Skin epidermis (tissue), 12 donors: ENCODE measurements at regions not wholly inside any gene's neighbourhood (a gene's known extent, or its start where the extent isn't known, plus 50 kb on each side); places are given as distances from the start of the nearest gene placed in this dataset.

Source experiments
- H3K27ac ChIP-seq, 21 experiments: fragments of 200-600 bp; sonication (generic) in 11 of 21; one replicate each; pipeline ENCODE4 v1.5.0; 2020; ENCODE audit warnings: mild to moderate bottlenecking in 3 of 21, inconsistent platforms in 2 of 21, moderate library complexity in 2 of 21
- H3K4me3 ChIP-seq, 7 experiments: fragments of 200-600 bp; sonication (generic) in 2 of 7; one replicate each; pipeline ENCODE4 v1.5.0; 2020; ENCODE audit warnings: inconsistent platforms in 2 of 7, mild to moderate bottlenecking in 2 of 7, moderate library complexity in 1 of 7

DNA sequence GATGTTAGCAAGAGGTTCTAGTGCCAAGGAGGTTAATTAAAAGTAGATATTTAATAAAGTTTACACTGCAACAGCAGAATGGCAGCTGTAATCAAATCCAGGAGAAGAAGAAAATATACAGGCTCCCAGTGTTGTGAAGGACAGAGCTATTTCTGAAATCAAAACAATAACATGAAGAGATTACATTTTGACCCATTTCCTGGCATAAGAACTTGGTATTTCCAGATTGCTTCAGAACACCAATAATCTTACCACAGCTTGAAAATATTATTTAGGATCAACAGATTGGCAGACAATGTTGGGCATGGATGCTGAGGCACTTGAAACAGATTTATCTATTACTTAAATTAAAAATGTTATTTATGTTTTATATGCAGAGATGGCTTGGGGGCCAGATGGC is 692.5 kb downstream of the KCNA4 start:
- H3K27ac ChIP-seq, result no peak overlapping the region

DNA sequence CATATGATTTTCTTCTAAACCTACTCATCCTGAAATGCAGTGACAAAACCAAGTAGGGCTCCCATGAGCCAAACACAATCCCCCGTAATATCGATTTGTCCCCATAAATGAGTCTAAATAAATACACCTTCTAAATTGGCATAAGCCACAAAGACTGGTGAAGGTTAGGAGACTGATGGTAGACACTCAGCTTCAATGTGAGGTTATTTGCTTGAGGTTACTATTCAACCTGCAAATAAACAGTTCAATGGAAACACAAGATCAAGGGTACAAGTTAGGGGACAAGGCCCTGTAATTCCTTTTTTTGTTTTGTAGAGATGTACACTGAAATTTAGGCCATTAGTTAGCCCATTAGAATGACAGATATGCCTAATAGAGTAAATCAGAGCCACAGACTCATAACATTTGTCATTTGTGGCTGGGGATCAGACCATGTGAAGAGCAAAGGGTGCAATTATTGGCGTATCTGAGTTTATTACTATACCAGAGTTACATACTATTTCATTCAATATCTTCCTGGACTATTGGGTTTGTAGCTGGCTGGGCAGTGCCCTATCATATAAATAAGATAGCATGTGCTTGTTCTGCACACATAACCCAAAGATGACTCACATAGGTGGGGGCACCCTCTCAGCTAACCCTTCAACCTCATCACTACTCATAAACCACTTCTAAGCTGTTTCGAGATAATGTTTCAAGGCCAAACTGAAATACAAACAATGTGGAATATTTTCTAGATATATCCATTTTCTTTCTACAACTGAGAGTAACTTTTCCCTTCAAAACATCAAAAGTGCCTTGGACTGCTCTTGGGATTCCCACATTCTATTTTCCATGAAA is 695.3 kb downstream of the KCNA4 start:
- no peak overlapping the region for H3K4me3 ChIP-seq
- no peak overlapping the region for H3K27ac ChIP-seq

More for the DNA sequence above, 692.5 kb downstream of the KCNA4 start:
- no peak overlapping the region for H3K4me3 ChIP-seq

DNA sequence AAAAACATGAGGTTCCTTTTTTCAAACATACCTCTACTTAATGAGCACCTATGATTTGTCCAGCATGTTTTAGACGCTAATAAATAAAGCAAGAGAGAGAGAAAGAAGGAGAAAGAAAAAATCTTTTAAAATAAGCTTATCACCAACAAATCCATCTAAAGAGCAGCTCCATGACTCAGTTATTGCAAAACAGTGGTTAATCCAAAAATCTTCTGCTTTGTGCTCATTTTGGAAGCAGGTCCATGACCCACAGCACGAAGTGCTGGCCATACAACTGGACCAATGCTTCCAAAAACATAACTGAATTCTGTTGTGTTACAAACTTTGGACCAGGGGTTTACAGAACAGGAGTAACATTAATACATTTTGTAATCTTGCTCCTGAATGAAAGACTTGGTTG is 696.6 kb downstream of the KCNA4 start:
- H3K4me3 ChIP-seq, result no peak overlapping the region
- H3K27ac ChIP-seq, result no peak overlapping the region

DNA sequence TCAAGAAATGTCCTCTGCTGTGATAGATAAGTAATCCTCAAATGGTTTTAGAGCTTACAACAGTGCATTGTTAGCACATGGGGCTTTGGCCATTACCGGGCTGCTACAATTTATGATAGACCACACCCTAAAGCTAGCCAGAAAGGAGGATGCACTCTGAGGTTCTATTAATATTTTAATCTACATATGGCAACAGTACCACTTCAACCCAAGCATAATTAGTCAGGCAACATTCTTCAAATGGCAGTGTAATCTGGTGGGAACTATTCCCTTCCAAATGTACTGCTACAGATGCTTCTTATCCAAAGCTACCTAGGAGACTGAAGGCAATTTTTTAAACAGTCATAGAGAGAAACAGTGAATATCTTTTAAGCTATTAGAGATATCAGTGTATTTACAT is 697.6 kb downstream of the KCNA4 start:
- no peak overlapping the region for H3K27ac ChIP-seq
- H3K4me3 ChIP-seq, result no peak overlapping the region

DNA sequence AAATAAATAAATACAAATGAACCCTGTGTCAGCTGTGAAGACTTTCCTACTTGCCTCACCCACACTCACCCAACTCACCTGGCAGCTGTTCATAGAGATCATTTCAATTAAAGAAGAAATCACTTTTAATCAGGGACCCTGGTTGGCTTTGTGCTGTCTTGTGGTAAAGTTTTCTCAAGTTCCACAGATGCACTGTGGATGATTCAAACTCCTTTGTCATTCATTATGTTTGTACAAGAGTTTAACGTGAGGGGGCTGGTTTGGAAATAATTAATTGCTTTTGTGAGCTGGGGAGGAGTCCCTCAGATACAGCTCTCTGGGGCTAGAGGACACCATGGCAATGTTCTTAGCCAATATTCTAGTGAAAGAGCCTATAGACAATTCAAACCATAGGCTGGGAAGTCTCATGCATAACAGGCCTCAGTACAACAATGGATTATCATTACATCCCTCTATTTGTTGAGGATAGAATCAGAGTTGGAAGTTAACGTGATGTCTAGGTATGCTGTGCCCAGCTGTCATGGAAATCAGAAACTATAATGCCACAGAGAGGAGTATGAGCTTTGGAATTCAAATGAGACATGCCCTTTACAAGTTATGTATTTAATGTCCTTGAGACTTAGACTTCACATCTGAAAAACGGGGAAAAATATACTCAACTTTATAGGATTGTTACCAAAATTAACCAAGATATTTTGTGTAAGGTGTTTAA is 698.5 kb downstream of the KCNA4 start:
- Histone ChIP-seq H3K4me3 (no peak overlapping the region), H3K27ac (no peak overlapping the region)

DNA sequence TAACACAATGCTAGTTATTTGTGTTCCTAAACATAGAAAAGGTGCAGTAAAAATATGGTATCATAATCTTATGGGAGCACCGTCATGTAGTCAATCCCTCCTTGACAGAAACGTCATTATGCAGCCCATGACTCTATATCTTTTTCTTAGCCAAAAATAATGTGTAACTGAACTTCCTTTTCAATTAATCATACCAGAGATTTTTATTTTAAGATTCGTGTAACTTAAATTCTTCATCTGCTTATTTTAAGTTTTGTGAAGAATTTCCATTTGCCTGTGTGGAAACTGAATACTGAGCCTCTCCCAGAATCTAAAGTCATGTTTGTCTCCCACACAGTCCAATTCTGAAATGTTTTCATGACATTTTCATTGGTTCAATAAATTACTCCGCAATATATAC is 699.1 kb downstream of the KCNA4 start:
- no peak overlapping the region for H3K27ac ChIP-seq
- no peak overlapping the region for H3K4me3 ChIP-seq

DNA sequence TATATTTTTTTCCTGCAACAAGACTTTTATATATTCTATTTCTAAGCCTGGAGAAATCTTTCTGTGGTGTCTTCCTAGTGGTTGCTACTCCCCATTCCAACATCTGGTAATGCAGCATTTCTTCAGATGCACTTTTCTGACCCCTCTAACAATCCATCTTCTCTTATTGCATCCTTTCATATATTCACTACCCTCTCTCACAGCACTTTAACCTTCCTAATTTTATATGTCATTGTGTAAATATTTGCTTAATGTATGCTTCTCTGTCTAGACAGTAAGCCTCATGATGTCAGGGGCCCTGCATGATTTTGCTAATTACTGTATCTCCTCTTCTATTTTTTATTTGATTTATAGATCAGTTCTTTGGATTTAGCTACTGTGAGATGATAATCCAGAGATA is 701.6 kb downstream of the KCNA4 start:
- Histone ChIP-seq H3K4me3 (no peak overlapping the region), H3K27ac (no peak overlapping the region)

DNA sequence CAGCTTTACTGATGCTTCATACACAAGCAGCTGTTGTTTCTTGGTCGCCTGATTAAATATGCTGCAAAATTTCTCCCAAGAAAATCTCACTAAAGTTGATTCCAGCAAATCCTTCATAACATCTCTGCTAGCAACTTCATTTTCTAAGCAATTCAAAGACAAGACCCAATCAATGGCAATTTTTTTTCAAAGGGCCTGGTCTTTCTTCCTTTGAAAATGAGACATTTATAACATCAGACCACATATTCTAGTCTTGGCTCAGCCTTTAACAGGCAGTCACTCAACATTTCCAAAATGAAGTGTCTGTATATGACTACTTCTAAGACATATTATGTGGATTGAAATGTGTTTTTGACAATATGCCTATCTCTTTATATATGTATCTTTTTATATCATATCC is 702.6 kb downstream of the KCNA4 start:
- no peak overlapping the region for H3K27ac ChIP-seq
- no peak overlapping the region for H3K4me3 ChIP-seq

DNA sequence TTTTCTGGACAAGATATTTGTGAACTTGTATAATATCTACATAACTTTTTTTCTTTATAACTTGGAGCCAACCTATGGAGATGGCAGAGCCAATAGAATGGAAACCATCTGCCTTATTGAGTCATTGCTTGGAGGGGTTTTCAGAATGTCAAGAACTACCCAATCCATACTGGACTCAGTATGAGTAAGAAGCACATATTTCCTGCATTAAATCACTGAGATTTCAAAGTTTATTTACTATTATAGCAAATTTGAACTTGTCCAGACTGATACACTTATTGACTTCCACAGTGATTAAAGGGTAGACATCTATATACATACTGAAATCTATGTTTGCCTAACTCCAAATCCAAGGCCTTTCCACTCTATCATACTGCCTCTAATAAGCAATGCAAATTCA is 704.0 kb downstream of the KCNA4 start:
- H3K4me3 ChIP-seq, result no peak overlapping the region

DNA sequence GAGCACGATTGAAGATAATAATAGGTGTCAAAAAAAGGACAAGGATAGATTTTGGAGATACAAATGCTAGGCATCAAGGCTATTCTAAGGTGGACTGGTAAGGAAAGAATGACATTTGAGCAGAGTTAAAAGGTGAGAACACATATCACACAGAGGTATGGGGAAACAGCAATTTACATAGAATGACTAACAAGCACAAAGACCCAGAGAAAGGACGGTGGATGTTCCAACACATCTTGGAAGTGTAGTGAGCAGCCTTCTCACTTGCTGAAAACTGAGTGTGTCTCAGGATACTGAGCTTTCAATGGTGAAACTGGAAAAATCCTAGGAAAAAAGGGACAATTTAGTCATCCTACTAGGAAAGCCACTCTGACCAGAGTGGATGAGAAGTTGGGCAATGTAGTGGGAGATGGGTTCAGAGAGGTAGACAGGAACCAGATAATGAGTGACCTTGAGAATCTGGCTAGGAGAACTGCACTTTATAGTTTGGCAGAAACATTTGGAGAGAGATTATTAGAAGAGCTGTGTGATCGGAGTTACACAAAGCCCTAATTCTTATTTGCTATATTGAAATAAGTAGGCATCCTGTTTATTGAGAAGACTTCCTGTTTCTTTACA is 706.0 kb downstream of the KCNA4 start:
- no peak overlapping the region for H3K4me3 ChIP-seq
- no peak overlapping the region for H3K27ac ChIP-seq

More for the DNA sequence above, 704.0 kb downstream of the KCNA4 start:
- H3K27ac ChIP-seq, result no peak overlapping the region

DNA sequence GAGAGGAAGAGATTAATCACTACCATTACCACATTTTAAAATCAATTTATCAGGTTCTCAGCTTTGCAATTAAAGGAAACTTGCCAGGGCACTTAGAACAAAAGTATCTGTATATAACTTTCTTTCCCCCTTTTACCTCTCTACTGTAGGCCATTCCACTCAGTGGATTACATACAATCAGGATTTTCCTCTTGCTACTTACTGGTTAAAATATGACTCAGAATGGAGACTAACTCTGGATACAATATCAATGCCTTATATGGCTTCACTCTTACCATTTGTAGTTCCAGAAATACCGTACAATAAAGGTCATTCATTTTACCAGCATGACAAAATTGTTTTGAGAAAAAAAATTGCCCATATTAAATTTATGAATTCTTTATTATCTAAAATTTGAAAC is 706.8 kb downstream of the KCNA4 start:
- H3K27ac ChIP-seq, result no peak overlapping the region

DNA sequence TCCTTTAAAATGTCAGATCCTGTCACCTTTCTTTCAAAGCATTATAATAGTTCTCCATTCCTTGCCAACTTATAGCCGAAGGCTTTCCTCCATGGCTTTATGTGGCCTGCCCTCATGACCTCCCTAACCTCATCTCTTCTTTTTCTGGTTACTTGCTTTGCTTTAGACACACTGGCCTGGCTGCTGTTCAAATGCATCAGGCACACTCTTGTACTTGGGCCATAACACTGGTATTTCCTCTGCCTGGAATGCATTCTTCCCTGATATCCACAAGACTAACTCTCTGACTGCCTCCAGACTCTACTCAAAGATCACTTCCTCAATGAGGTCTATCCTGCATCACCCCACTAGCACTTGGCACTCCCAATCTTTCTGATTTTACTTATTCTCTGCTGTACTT is 710.3 kb downstream of the KCNA4 start:
- Histone ChIP-seq H3K4me3 (no peak overlapping the region), H3K27ac (no peak overlapping the region)

More for the DNA sequence above, 706.8 kb downstream of the KCNA4 start:
- H3K4me3 ChIP-seq, result no peak overlapping the region

DNA sequence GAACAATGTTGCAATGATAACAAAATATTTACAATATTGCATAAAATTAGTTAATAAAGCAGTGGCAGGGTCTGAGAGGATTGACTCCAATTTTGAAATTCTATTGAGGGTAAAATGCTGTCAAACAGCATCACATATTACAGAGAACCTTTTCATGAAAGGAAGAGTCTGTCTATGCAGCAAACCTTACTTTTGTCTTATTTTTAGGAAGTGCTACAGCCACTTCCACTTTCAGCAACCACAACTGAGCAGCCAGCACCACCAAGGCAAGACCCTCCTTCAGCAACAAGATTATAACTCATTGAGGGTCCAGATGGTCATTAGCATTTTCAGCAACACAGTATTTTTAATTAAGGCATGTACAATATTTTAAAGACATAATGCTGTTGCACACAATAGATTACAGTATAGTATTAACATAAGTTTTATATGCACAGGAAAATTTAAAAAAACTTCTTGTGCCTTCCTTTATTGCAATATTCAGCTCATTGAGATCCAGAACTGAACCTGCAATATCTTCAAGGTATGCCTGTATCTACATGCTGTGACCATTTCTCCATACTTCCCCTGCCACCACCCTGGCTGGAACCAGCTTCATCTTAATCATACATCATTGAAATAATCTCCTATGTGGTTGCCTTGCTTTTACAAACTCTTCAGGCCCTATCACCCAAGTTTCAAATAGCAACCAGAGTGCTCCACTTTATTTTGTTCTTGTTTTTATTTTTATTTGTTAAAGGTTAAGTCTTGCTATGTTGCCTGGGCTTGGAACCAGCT is 711.2 kb downstream of the KCNA4 start:
- no peak overlapping the region for H3K27ac ChIP-seq
- H3K4me3 ChIP-seq, result no peak overlapping the region

DNA sequence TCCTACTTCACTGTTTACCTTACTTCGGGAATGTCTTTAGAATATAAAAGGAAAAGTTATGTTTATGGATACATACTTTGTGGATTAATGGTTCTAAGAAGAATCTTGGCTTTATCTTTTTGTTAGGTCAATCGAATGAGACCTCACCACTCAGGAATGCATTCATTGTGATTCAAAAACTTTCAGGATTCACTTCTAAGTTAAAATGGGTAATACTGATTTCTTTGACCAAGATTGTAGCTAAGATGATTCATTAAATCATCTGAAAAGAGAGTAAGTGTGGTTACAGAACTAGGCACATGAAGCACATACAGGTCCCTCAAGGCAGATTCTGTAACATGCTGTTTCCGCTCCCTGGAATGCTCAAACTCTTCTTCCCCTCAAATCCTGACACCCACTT is 716.4 kb downstream of the KCNA4 start:
- Histone ChIP-seq H3K27ac (no peak overlapping the region), H3K4me3 (no peak overlapping the region)

DNA sequence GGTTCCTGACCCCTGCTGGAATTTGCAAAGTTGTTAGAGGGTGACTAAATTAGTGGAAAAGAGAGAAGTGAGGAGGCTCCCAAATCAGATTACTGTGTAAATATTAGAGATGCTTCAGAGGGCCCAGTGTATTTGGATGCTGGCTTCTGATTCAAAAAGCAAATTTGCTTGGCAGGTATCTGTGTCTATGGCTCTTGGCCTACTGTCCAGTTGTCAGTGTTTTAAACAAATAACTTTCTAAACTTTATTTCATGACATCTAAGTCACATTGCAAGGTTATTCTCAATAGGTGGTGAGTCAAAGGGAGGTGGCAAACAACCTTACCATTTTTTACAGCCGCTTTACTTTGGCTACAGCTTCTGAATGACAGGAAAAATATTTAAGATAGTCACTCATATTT is 720.1 kb downstream of the KCNA4 start:
- Histone ChIP-seq H3K27ac (no peak overlapping the region), H3K4me3 (no peak overlapping the region)

DNA sequence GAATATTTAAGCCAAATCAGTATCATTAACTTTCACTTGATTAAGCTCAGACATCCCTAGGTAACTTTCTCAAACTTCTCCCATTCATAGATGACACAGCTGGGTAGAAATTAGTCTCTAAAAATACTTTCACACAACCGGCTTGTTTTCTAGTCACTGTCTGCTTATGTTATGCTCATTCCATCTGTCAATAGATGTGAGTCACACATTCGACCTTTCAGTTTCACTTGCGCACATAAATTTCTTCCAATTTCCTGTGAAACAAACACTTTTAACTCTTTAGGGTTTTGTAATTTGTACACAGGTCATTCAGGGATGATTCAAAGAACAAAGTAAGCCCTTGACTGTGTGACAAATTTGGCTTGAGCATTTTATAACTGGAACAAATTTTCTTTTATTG is 723.0 kb downstream of the KCNA4 start:
- no peak overlapping the region for H3K27ac ChIP-seq
- no peak overlapping the region for H3K4me3 ChIP-seq

DNA sequence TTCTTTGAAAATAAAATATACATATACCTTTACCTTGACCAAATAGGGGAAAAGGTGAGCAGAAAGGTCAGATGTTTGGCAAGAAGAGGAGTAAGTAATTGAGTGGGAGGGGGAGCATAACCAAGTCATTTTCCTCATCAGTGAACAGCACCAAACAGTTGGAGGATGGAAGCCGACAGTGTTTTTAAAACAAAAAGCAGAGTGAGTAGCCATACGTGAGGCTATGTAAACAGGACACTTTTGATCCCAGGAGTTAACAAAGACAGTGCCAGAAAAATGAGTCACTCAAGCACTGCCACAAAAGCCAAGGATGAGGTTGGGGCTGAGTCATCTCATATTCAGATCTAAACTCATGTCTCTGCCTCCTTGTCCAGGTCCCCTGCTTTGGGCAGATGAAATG is 734.7 kb downstream of the KCNA4 start:
- Histone ChIP-seq H3K27ac (no peak overlapping the region), H3K4me3 (no peak overlapping the region)

DNA sequence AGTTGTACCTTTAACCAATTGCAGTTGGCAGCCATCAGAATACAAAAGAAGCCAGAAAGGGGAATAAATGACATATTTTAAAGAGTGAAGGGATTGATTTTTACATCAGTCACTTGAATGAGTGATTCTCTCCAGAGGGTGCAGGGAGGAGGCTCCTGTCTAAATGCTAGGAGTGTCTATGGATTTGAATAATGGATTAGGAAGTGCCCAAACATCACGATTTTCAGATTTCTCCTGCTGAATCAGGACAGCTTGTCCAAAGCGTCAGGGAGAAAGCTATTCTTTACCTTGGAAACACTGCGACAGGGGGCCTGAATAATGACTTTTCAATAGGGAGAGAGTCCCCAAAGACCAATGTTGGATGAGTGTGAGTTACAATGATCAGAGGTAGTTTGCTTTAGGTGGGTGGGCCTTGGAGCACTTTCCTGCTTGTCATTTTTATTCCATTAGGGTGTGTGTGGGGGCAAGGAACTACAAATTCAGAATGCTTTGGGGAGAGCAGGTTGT is 735.5 kb downstream of the KCNA4 start:
- Histone ChIP-seq H3K4me3 (no peak overlapping the region), H3K27ac (no peak overlapping the region)

DNA sequence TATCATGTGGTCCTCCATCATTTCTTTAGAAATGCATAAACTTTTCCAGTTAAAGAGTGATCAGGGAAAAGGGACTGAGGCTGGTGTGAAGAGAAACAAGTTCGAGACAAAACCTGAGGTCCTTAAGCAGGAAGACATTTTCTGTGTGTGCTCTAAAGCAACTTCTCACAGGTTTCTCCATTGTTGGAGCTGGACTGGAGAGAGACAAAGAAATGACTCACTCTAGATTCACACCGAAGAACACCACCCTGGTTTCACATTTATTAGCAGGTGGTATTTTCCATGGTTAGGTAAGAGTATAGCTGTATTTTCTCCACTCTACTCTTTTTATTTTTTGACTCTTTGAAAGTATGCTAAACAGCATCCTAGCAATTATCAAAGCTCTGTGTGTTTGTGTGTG is 736.4 kb downstream of the KCNA4 start:
- no peak overlapping the region for H3K27ac ChIP-seq
- H3K4me3 ChIP-seq, result no peak overlapping the region

DNA sequence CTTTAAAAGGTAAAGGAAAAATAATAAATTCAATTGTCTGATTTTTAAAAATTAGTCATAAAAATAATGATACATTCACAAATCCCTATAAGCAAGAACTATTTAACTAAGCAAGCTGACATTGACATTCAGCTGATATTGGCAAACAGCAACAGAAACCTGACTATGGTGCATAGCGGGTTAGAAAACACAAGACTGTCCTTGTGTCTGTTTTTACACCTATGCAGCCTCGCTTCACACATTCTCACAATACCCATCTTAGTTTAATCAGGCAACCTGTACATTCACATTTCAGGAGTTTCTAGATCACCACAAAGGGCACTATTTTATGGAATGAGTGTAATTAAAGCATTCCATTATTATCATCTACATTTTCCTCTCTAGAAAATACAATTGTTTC is 737.1 kb downstream of the KCNA4 start:
- H3K4me3 ChIP-seq, result no peak overlapping the region
- no peak overlapping the region for H3K27ac ChIP-seq
